Naive thymus-derived CD8-positive, alpha-beta T cell (primary cell): ENCODE measurements at regions not wholly inside any gene's neighbourhood (a gene's known extent, or its start where the extent isn't known, plus 50 kb on each side); places are given as distances from the start of the nearest gene placed in this dataset.

Experiments
- ATAC-seq, 2 donors: fragments of 150-1000 bp; cut with Tn5 transposase in 1 of 2; sonication (Bioruptor Pico), chemical (Tn5 transposase) in 1 of 2; 1 replicate in 1 of 2; 2 replicates in 1 of 2; pipeline ENCODE4 v1.10.0; 2021; ENCODE audit warnings: mild to moderate bottlenecking in 2 of 2, moderate library complexity in 2 of 2
- POLR2A ChIA-PET: fragments of 350-600 bp; sonication (Branson Sonifier 250); formaldehyde crosslinking; loops from one replicate; lab custom pipeline; 2021; ENCODE audit warnings: antibody characterized with exemption; lab: Charles Lee
- DNase-seq, 10 donors: peaks; one replicate each; pipeline versions ENCODE4 v3.0.0 to v3.0.0-alpha.2; 2020 to 2022
- H3K27ac Mint-ChIP-seq, 10 donors: one replicate each; pipeline ENCODE4 v1.8.0; 2020 to 2022; ENCODE audit warnings: mild to moderate bottlenecking in 10 of 10, mixed read lengths in 10 of 10, moderate library complexity in 4 of 10, inconsistent platforms in 1 of 10
- H3K27me3 Mint-ChIP-seq, 5 donors: one replicate each; pipeline ENCODE4 v1.8.0; 2021 to 2022; ENCODE audit warnings: mixed read lengths in 5 of 5
- H3K36me3 Mint-ChIP-seq, 3 donors: one replicate each; pipeline ENCODE4 v1.8.0; 2020 to 2022; ENCODE audit warnings: mixed read lengths in 3 of 3, mild to moderate bottlenecking in 2 of 3, inconsistent platforms in 1 of 3
- H3K4me1 Mint-ChIP-seq, 4 donors: one replicate each; pipeline ENCODE4 v1.8.0; 2021 to 2022; ENCODE audit warnings: mixed read lengths in 4 of 4
- H3K4me3 Mint-ChIP-seq, 10 donors: one replicate each; pipeline ENCODE4 v1.8.0; 2020 to 2022; ENCODE audit warnings: mild to moderate bottlenecking in 10 of 10, mixed read lengths in 10 of 10, moderate library complexity in 6 of 10, inconsistent platforms in 1 of 10
- H3K9me3 Mint-ChIP-seq, 9 donors: one replicate each; pipeline ENCODE4 v1.8.0; 2020 to 2022; ENCODE audit warnings: mixed read lengths in 9 of 9, mild to moderate bottlenecking in 3 of 9, inconsistent platforms in 1 of 9, moderate library complexity in 1 of 9

DNA sequence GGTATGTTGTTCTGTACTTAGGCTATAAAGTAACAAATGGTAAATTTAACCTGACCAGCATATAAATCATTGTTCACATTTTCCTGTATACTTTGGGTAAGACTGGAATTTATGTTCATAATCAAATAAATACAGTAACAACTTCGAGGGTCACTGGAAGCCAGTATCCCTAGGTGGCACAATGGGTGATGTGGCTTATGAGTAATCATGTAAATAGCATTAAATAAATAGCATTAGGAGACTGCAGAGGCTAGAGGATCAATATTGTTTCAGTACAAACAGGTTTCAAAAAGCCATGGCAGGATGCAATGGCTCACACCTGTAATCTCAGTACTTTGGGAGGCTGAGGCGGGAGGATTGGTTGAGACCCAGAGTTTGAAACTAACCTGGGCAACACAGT lies 690.6 kb downstream of the SLC4A3 start:
- H3K9me3 Mint-ChIP-seq, result peaks cover 0 to 23% (median 9%) of the 10 kb centered on the region in 9 donors
- H3K4me1 Mint-ChIP-seq, result no peaks in the 10 kb centered on the region
- no peaks in the 10 kb centered on the region for H3K27me3 Mint-ChIP-seq
- POLR2A ChIA-PET, result no interaction called here
- H3K27ac Mint-ChIP-seq, result no peak overlapping the region
- H3K4me3 Mint-ChIP-seq, result no peak overlapping the region
- no peak for ATAC-seq
- H3K36me3 Mint-ChIP-seq, result peaks cover 0 to 4% (median 0%) of the 10 kb centered on the region in 3 donors
- no peak for DNase-seq

DNA sequence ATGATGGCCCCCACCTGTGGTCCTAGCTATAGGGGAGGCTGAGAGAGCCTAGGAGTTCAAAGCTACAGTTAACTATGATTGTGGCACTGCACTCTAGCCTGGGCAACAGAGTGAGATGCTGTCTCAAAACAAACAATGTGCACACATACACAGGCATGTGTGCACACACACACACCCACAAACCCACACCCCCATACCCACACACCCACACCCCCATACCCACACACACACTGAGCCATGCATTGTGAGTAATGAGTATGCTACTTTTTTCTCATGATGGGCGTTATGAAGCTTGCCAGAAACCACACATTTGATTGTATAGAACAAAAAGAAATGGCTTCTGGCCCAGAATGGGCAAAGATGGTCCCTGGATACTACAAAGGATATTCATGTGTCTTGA lies 691.1 kb downstream of the SLC4A3 start:
- H3K36me3 Mint-ChIP-seq, result peaks cover 0 to 4% (median 0%) of the 10 kb centered on the region in 3 donors

DNA sequence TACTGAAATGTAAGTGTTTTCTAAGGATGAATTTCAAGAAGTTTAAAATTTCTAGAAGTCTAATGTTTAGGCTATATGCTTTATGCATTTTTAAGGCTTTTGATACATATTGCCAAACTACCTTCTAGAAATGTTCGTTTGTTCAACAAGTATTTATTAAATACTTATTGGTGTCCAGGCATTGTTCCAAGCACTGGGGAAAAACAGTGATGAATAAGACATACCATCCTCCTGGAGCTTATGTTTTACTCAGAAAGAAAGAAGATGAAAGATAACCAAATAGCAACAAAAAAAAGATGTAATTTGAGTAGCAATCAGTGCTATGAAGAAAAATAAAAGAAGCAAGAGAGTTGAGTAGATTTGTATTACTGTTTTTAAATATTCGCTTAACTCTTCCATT lies 692.9 kb downstream of the SLC4A3 start:
- DNase-seq, result no peak
- POLR2A ChIA-PET, result no interaction called here
- Mint-ChIP-seq H3K36me3 (no peaks in the 10 kb centered on the region), H3K27ac (no peak overlapping the region), H3K9me3 (peaks cover 0 to 25% (median 7%) of the 10 kb centered on the region in 9 donors), H3K27me3 (no peaks in the 10 kb centered on the region), H3K4me3 (no peak overlapping the region), H3K4me1 (no peaks in the 10 kb centered on the region)
- ATAC-seq, result no peak

More for the DNA sequence above, 691.1 kb downstream of the SLC4A3 start:
- DNase-seq (no peak), ATAC-seq (no peak)
- H3K4me1 Mint-ChIP-seq, result no peaks in the 10 kb centered on the region
- H3K4me3 Mint-ChIP-seq, result no peak overlapping the region
- no peak overlapping the region for H3K27ac Mint-ChIP-seq
- no peaks in the 10 kb centered on the region for H3K27me3 Mint-ChIP-seq
- POLR2A ChIA-PET, result no interaction called here
- H3K9me3 Mint-ChIP-seq, result peaks cover 0 to 25% (median 9%) of the 10 kb centered on the region in 9 donors

DNA sequence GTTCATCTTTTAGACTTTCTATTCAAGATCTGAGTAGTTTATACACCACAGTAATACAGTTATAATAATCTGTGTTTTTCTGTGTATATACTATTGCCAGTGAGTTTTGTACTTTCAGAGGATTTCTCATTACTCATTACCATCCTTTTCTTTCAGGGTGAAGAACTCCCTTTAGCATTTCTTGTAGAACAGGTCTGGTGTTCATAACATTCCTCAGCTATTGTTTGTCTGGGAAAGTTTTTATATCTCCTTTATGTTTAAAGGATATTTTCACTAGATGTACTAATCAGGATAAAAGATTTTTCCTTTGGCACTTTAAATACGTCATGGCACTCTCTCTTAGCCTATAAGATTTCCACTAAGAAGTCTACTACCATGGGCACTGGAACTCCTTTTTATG lies 705.5 kb downstream of the SLC4A3 start:
- H3K27ac Mint-ChIP-seq, result no peak overlapping the region
- peaks cover 0 to 34% (median 18%) of the 10 kb centered on the region in 9 donors for H3K9me3 Mint-ChIP-seq
- no peaks in the 10 kb centered on the region for H3K27me3 Mint-ChIP-seq
- ATAC-seq (no peak), DNase-seq (no peak)
- H3K36me3 Mint-ChIP-seq, result peaks cover 0 to 4% (median 0%) of the 10 kb centered on the region in 3 donors
- POLR2A ChIA-PET, result no interaction called here
- H3K4me3 Mint-ChIP-seq, result no peak overlapping the region
- H3K4me1 Mint-ChIP-seq, result no peaks in the 10 kb centered on the region

DNA sequence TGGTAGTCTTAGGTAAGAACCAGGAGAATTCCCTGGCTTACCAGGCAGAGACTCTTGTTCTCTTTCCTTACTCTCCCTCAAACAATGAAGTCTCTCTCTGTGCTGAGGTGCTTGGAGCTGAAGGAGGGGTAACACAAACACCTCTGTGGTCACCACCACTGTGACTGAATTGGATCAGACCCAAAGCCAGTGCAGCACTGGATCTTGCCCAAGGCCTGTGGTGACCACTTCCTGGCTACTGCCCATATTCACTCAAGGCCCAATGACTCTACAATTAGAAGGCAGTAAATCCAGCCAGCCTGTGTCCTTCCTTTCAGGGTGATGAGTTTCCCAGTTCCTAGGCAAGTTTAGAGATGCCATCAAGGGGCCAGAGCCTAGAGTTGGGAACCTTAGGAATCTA lies 706.8 kb downstream of the SLC4A3 start:
- POLR2A ChIA-PET, result no interaction called here
- H3K9me3 Mint-ChIP-seq, result peaks cover 0 to 34% (median 13%) of the 10 kb centered on the region in 9 donors
- H3K4me1 Mint-ChIP-seq, result no peaks in the 10 kb centered on the region
- no peak overlapping the region for H3K27ac Mint-ChIP-seq
- DNase-seq (no peak), ATAC-seq (no peak)
- no peaks in the 10 kb centered on the region for H3K27me3 Mint-ChIP-seq
- no peak overlapping the region for H3K4me3 Mint-ChIP-seq
- H3K36me3 Mint-ChIP-seq, result peaks cover 0 to 4% (median 0%) of the 10 kb centered on the region in 3 donors

DNA sequence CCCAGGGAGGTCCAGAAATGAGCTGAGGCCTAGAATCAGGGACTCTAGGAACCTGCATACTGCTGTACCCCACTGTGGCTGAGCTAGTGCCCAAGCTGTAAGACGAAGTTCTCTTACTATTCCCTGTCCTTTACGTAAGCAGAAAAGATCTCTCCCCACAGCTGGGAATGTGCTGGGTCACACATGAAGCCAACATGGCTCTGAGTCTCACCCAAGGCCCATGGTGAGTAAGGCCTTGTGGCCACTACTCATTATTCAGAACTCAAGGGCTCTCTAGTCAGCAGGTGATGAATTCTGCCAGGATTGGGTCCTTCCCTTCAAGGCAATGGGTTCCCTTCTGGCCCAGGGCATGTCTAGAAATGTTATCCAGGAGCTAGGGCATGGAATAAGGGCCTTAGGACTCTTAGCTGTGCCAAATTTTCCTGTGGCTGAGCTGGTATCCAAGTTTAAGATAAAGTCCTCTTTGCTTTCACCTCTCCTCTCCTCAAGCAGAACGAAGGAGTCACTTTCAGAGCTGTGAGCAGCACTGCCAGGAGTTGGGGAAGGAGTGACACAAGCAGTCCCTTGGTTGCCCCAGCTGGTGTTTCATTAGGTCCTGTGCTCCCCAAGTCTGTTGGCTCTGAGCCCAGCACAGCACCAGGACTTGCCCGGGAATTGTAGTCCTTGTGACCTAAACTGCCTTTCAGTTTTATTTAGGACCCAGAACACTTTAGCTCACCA lies 707.6 kb downstream of the SLC4A3 start:
- Mint-ChIP-seq H3K36me3 (peaks cover 0 to 4% (median 0%) of the 10 kb centered on the region in 3 donors), H3K27me3 (no peaks in the 10 kb centered on the region), H3K4me1 (no peaks in the 10 kb centered on the region), H3K27ac (no peak overlapping the region), H3K9me3 (peaks cover 0 to 29% (median 11%) of the 10 kb centered on the region in 9 donors), H3K4me3 (no peak overlapping the region)
- DNase-seq, result no peak
- POLR2A ChIA-PET, result no interaction called here
- ATAC-seq, result no peak

DNA sequence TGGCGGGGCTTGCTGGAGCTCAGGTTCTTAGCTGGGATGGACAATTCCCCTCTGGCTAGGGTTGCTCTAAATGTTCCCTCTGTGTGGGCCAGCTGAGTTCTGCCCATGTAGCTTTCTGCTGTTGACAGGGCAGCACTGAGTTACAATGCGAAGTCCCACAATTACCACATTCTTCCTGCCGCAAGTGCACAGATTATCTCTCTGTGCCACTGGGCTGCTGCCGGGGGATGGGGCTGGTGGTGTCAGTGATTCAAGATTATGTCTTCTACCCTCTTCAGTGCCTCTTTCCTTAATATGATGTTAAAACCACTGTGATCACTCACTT lies 708.1 kb downstream of the SLC4A3 start:
- Mint-ChIP-seq H3K27me3 (no peaks in the 10 kb centered on the region), H3K4me1 (no peaks in the 10 kb centered on the region), H3K27ac (no peak overlapping the region), H3K36me3 (peaks cover 0 to 4% (median 0%) of the 10 kb centered on the region in 3 donors), H3K9me3 (peaks cover 0 to 24% (median 10%) of the 10 kb centered on the region in 9 donors), H3K4me3 (no peak overlapping the region)
- ATAC-seq (no peak), DNase-seq (no peak)
- POLR2A ChIA-PET, result no interaction called here

DNA sequence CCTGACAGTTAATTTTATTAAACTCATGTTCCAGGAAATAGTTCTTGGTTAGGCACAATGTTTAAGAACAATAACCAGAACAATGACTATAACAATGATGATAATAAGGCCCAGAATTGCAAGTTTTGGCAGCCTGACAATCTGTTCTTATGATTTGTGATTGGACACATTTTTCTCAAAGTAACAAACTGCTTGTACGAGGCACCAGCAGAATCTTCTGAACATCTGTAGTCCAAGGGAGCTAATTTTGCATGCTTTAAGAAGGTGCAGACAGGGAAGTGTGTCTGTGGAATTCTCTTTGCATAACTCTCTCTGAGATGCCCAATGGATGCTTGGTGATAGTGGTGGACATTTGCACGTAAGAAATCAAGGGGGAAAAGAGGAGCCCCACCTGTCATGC lies 709.3 kb downstream of the SLC4A3 start:
- H3K36me3 Mint-ChIP-seq, result peaks cover 0 to 4% (median 0%) of the 10 kb centered on the region in 3 donors
- peaks cover 0 to 13% (median 8%) of the 10 kb centered on the region in 9 donors for H3K9me3 Mint-ChIP-seq
- H3K4me3 Mint-ChIP-seq, result no peak overlapping the region
- no peaks in the 10 kb centered on the region for H3K27me3 Mint-ChIP-seq
- H3K27ac Mint-ChIP-seq, result no peak overlapping the region
- DNase-seq (no peak), ATAC-seq (no peak)
- H3K4me1 Mint-ChIP-seq, result no peaks in the 10 kb centered on the region
- POLR2A ChIA-PET, result no interaction called here

DNA sequence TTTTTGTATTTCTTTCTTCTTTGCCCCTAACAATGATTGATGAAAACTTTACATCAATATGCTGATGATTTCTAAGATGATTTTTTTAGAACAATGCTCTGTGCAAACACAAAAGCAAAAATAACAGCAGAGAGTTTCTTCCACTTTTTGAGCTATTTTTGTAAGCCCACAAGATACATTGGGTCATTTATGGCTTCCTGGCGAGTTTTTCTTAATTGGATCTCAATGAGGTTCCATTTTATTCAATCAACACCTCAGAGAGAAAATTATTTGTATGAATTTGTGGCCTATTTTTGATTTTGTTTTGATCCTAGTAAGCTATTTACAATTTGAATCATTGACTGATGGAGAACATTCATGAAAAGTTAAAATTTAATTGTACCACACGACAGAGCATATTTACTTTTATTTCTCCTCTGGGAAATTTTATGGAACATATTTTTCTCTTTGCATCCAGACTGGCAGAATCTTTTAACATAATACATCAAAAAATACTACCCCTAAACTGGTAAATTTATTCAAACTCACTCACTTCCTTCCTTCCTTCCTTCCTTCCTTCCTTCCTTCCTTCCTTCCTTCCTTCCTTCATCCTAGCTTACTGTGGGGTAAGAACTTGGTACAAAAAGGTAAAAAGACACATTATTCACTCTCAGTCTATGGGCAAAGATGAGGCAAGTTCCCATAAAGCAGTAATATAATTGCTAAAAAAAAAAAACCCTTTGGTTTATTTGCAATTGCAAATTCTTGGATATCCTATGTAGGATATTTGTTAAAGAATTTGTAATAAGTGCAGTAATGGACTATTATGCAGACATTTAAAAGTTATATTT lies 710.4 kb downstream of the SLC4A3 start:
- H3K4me3 Mint-ChIP-seq, result no peak overlapping the region
- H3K27ac Mint-ChIP-seq, result no peak overlapping the region
- DNase-seq, result no peak
- POLR2A ChIA-PET, result no interaction called here
- H3K27me3 Mint-ChIP-seq, result no peaks in the 10 kb centered on the region
- H3K36me3 Mint-ChIP-seq, result peaks cover 0 to 4% (median 0%) of the 10 kb centered on the region in 3 donors
- H3K4me1 Mint-ChIP-seq, result no peaks in the 10 kb centered on the region
- no peak for ATAC-seq
- peaks cover 0 to 10% (median 2%) of the 10 kb centered on the region in 9 donors for H3K9me3 Mint-ChIP-seq

DNA sequence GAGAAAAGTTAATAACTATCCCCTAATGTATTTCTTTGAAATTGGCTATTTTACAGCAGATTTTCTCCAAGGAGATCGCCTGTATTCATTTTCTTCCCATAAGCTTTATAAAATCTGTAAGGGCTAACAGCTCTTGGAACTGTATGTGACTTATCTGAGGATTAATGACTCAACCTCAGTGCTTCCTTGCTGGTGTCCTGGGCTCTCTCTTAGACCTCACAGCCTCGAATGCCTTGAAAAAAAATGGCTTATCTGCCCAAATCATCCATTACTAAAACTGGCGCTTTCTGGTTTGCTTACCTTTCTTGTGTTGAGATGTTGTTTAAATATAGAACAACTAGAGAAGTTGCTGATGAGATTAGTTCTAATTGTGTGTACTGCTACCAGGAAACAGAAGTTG lies 713.6 kb downstream of the SLC4A3 start:
- POLR2A ChIA-PET, result no interaction called here
- no peaks in the 10 kb centered on the region for H3K27me3 Mint-ChIP-seq
- no peak overlapping the region for H3K4me3 Mint-ChIP-seq
- no peaks in the 10 kb centered on the region for H3K4me1 Mint-ChIP-seq
- ATAC-seq, result no peak
- no peak overlapping the region for H3K27ac Mint-ChIP-seq
- H3K36me3 Mint-ChIP-seq, result no peaks in the 10 kb centered on the region
- H3K9me3 Mint-ChIP-seq, result peaks cover 0 to 6% (median 0%) of the 10 kb centered on the region in 9 donors
- no peak for DNase-seq

DNA sequence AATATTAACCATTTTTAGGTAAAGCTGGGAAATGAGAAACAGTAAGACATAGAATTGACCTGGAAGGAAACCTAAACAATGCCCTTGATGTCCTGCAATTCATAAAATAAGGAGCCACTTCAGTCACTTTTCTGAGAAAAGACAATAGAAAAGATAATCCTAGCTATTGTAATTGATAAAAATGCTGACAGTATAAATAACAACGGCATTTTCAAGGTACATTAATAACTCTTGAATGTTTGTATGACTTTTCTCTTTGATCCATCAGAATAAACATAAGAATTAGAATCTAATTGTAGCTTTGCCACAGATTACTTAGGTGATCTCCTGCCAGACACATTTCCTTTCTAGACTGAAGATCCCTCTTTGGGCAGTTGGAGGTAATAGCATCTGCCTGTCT lies 719.5 kb downstream of the SLC4A3 start:
- H3K27ac Mint-ChIP-seq, result no peak overlapping the region
- POLR2A ChIA-PET, result no interaction called here
- no peaks in the 10 kb centered on the region for H3K27me3 Mint-ChIP-seq

DNA sequence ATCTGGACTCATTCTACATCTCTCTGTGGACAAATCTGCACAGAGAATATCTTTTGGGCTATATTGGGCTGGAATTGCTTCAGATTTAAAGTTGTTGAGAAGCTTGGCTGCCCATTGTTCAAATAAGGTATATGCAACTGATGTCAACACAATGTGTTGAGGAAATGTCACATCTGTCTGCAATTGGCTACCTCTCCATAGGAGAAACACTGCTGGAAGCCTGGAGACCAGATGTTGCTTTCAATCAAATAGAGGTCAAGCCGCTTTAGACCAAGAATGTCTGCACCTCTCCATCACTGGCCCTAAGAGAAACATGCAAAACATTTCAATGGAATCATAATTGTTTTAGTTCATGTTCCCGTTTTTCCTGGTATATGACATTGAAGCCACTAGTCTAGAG lies 720.2 kb downstream of the SLC4A3 start:
- Mint-ChIP-seq H3K4me1 (no peaks in the 10 kb centered on the region), H3K27ac (no peak overlapping the region), H3K36me3 (no peaks in the 10 kb centered on the region), H3K27me3 (no peaks in the 10 kb centered on the region), H3K9me3 (peaks cover 0 to 11% (median 1%) of the 10 kb centered on the region in 9 donors), H3K4me3 (no peak overlapping the region)
- ATAC-seq (no peak), DNase-seq (no peak)
- POLR2A ChIA-PET, result no interaction called here

More for the DNA sequence above, 719.5 kb downstream of the SLC4A3 start:
- Mint-ChIP-seq H3K4me1 (no peaks in the 10 kb centered on the region), H3K9me3 (peaks cover 0 to 11% (median 1%) of the 10 kb centered on the region in 9 donors), H3K4me3 (no peak overlapping the region), H3K36me3 (no peaks in the 10 kb centered on the region)
- ATAC-seq (no peak), DNase-seq (no peak)

DNA sequence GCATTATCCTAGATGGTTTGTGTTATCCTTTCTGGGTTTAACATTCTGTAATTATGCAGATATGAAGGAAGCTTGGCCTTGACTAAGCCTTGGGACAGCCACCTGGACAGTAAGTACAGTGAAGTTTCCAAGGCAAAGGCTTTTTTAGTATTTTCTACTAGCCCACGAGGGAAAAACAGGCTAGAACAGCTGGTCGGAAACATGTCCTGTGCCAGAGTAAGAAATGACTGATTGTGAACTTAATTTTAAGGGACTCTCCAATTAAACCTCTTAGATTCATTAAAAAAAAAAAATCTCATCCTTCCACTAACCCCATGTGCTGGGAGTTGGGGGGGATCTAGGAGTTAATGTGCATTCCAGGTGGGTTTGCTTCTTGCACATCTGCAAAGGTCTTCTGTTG lies 720.8 kb downstream of the SLC4A3 start:
- Mint-ChIP-seq H3K36me3 (no peaks in the 10 kb centered on the region), H3K9me3 (peaks cover 0 to 11% (median 1%) of the 10 kb centered on the region in 9 donors), H3K27me3 (no peaks in the 10 kb centered on the region), H3K27ac (no peak overlapping the region), H3K4me1 (no peaks in the 10 kb centered on the region), H3K4me3 (no peak overlapping the region)
- POLR2A ChIA-PET, result no interaction called here
- ATAC-seq (no peak), DNase-seq (no peak)
